Activated naive CD4-positive, alpha-beta T cell treated with anti-CD3 and anti-CD28 coated beads, Interleukin-2, amount 50 U/mL, for 24 hours (primary cell): ENCODE measurements at regions not wholly inside any gene's neighbourhood (a gene's known extent, or its start where the extent isn't known, plus 50 kb on each side); places are given as distances from the start of the nearest gene placed in this dataset.

Experiments used
- H3K27ac Mint-ChIP-seq: one replicate; pipeline ENCODE4 v1.8.0; 2021; ENCODE audit warnings: mild to moderate bottlenecking, mixed read lengths
- H3K27me3 Mint-ChIP-seq: one replicate; pipeline ENCODE4 v1.8.0; 2021; ENCODE audit warnings: mixed read lengths
- H3K36me3 Mint-ChIP-seq: one replicate; pipeline ENCODE4 v1.8.0; 2021; ENCODE audit warnings: mixed read lengths
- H3K4me1 Mint-ChIP-seq: one replicate; pipeline ENCODE4 v1.8.0; 2021; ENCODE audit warnings: mixed read lengths
- H3K4me3 Mint-ChIP-seq: one replicate; pipeline ENCODE4 v1.8.0; 2021; ENCODE audit warnings: mild to moderate bottlenecking, mixed read lengths
- H3K9me3 Mint-ChIP-seq: one replicate; pipeline ENCODE4 v1.8.0; 2021; ENCODE audit warnings: mixed read lengths

- Mint-ChIP-seq H3K27ac (no peak overlapping the region), H3K4me1 (no peaks in the 10 kb centered on the region), H3K9me3 (no peaks in the 10 kb centered on the region), H3K27me3 (no peaks in the 10 kb centered on the region), H3K36me3 (no peaks in the 10 kb centered on the region), H3K4me3 (no peak overlapping the region)
Observed at GRCh38 chr18:41747723-41748242, 207.3 kb upstream of the PIK3C3 start.

DNA sequence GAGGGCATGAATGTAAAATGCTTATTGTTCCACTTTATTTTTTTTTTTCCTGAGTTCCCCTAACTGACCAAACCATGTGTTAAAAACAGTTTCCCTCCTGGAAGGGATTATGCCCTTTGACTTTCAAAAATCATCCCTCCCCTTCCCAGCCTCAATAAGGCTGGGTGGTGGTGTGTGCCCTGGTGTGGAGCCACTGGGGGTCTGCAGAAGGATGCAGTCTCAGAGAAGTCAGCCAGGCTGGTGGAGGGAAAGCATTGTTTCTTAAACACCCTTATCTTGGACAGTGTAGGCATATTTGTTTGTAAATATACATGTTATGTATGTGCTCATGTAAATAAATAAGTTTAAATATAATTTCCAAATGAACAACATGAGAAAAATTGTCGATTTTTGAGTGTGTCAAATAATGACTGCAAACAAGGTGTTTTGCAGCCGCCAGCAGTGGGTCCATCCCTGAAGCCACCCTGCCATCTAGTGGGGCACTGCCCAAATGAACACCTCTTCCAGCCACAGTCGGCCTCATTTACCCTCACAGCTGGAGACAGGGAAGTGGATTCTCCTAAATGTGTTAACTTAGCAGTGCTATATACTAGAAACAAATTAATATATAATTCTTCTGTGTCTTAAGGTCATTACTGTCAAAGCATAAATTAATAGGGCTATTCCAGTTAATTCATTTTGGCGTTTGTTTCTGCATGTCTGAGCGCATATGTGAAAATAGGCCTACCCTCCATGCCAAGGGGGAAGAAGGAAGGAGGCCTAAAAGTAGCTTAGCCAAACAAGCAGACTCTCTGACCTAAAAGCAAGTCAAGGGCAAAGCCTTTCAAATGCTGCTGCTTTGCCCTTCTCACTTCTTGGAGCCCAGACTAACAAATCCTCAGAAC, 209.6 kb upstream of the PIK3C3 start:
- H3K9me3 Mint-ChIP-seq = no peaks in the 10 kb centered on the region
- H3K27me3 Mint-ChIP-seq = no peaks in the 10 kb centered on the region
- no peaks in the 10 kb centered on the region for H3K36me3 Mint-ChIP-seq
- H3K4me3 Mint-ChIP-seq = no peak overlapping the region
- no peak overlapping the region for H3K27ac Mint-ChIP-seq
- H3K4me1 Mint-ChIP-seq = no peaks in the 10 kb centered on the region

GRCh38 chr18:41744421-41745030, 210.5 kb upstream of the PIK3C3 start:
- Mint-ChIP-seq H3K9me3 (no peaks in the 10 kb centered on the region), H3K27me3 (no peaks in the 10 kb centered on the region), H3K27ac (no peak overlapping the region), H3K4me3 (no peak overlapping the region), H3K36me3 (no peaks in the 10 kb centered on the region), H3K4me1 (no peaks in the 10 kb centered on the region)

GRCh38 chr18:41737218-41737617, 217.8 kb upstream of the PIK3C3 start:
- no peaks in the 10 kb centered on the region for H3K27me3 Mint-ChIP-seq
- no peaks in the 10 kb centered on the region for H3K36me3 Mint-ChIP-seq
- H3K4me3 Mint-ChIP-seq = no peak overlapping the region
- no peaks in the 10 kb centered on the region for H3K9me3 Mint-ChIP-seq
- no peak overlapping the region for H3K27ac Mint-ChIP-seq
- no peaks in the 10 kb centered on the region for H3K4me1 Mint-ChIP-seq

GRCh38 chr18:41734917-41735316, 220.1 kb upstream of the PIK3C3 start:
- Mint-ChIP-seq H3K4me1 (no peaks in the 10 kb centered on the region), H3K27ac (no peak overlapping the region), H3K27me3 (no peaks in the 10 kb centered on the region), H3K36me3 (no peaks in the 10 kb centered on the region), H3K4me3 (no peak overlapping the region), H3K9me3 (no peaks in the 10 kb centered on the region)

GRCh38 chr18:41732356-41732755, 222.7 kb upstream of the PIK3C3 start:
- Mint-ChIP-seq H3K36me3 (no peaks in the 10 kb centered on the region), H3K4me1 (no peaks in the 10 kb centered on the region), H3K27me3 (no peaks in the 10 kb centered on the region), H3K4me3 (no peak overlapping the region), H3K9me3 (no peaks in the 10 kb centered on the region), H3K27ac (no peak overlapping the region)

DNA sequence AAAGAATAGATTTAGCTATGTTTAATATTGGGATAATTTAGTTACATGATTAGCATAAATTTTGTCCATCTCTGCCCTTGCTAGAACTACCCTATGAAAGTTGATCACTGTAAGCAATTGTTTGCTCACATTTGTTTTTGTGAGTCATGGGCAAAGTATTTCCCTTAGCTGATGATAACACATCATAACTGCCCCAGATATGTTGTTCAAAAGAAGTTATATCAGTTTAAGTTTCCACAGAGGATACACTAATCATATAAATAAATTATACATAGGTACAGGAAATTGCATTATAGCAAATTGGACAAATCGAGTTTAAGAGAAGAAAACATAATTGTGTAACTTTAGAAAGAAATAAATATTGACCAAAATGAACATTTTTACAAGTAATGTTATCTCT, 223.2 kb upstream of the PIK3C3 start:
- H3K4me3 Mint-ChIP-seq = no peak overlapping the region
- H3K27me3 Mint-ChIP-seq = no peaks in the 10 kb centered on the region
- H3K4me1 Mint-ChIP-seq = no peaks in the 10 kb centered on the region
- H3K36me3 Mint-ChIP-seq = no peaks in the 10 kb centered on the region
- H3K9me3 Mint-ChIP-seq = no peaks in the 10 kb centered on the region
- no peak overlapping the region for H3K27ac Mint-ChIP-seq

- Mint-ChIP-seq H3K27me3 (no peaks in the 10 kb centered on the region), H3K4me1 (no peaks in the 10 kb centered on the region), H3K4me3 (no peak overlapping the region), H3K36me3 (no peaks in the 10 kb centered on the region), H3K9me3 (peaks cover 6% of the 10 kb centered on the region), H3K27ac (no peak overlapping the region)
Observed at GRCh38 chr18:41724195-41724594, 230.8 kb upstream of the PIK3C3 start.

DNA sequence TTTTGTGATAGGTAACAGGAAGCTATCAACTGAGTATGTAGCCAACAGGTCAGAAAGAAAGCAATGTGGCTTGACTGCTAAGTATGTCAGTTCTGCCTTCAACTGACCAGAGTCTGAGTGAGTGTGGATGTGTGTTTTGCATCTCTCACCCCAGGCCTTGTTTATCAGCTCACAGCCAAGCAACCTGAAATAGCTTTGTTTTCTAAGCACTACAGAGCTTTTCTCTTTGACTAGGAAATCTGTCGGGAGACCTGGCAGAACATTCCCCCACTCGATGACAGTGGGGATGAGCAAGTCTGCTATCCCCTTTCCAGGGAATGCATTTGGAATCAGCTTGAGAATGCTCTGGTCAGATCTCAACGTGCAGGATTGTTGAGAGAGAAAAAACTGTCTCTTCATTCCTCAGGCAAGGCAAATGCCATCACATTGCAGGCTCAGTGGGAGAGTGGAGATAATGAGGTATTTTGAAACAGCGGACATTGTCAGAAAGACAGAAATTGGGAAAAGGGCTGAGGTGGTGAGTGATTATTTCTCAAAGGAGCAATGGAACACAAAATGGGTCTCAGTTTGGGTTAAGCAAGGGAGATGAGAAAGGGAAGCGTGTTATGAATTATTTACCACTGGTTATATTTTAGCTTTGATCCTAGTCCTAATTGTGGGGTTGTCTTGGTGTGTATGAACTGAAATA, 233.8 kb upstream of the PIK3C3 start:
- Mint-ChIP-seq H3K4me3 (no peak overlapping the region), H3K27me3 (no peaks in the 10 kb centered on the region), H3K9me3 (peaks cover 6% of the 10 kb centered on the region), H3K27ac (no peak overlapping the region), H3K4me1 (no peaks in the 10 kb centered on the region), H3K36me3 (no peaks in the 10 kb centered on the region)

DNA sequence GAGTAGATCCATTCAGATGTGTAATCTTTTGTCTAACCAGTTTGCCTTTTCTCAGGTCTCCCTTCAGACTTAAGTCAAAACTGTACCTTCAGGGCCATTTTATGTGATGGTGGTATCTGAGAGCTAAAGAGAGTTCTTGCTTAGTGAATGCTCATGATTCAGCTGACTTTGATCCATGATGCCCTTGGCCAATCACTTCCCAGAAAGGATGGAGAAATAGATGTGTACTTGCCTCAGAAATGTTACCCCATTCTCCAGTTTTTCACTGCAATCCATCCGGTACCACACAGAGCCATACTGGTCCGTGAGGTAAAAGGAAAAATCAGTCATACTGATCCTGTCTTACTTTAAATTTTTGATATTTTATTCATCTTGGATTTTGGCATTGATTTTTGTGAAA, 234.8 kb upstream of the PIK3C3 start:
- Mint-ChIP-seq H3K27ac (no peak overlapping the region), H3K36me3 (no peaks in the 10 kb centered on the region), H3K9me3 (peaks cover 10% of the 10 kb centered on the region), H3K4me1 (no peaks in the 10 kb centered on the region), H3K27me3 (no peaks in the 10 kb centered on the region), H3K4me3 (no peak overlapping the region)

GRCh38 chr18:41719808-41720207, 235.2 kb upstream of the PIK3C3 start:
- Mint-ChIP-seq H3K36me3 (no peaks in the 10 kb centered on the region), H3K27me3 (no peaks in the 10 kb centered on the region), H3K4me3 (no peak overlapping the region), H3K27ac (no peak overlapping the region), H3K9me3 (peaks cover 13% of the 10 kb centered on the region), H3K4me1 (no peaks in the 10 kb centered on the region)

DNA sequence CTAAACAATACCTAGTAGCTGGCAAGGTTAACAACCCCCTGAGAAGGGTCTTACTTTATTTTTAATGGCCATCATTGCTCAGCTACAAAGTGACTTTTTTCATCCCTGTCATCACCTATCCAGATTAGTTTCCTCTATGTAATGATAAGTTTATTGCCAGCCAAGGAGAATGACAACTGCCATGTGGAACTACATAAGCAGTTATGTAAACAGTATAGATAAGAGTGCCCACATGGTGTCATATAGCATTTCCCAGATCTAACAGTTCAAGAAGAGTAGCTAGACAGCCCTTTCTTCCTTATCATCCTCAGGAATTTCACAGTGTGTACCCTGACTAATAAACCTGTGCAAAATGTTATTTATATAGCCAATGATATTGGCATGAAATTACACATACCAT, 240.2 kb upstream of the PIK3C3 start:
- no peaks in the 10 kb centered on the region for H3K36me3 Mint-ChIP-seq
- H3K27me3 Mint-ChIP-seq = no peaks in the 10 kb centered on the region
- H3K9me3 Mint-ChIP-seq = peaks cover 7% of the 10 kb centered on the region
- H3K27ac Mint-ChIP-seq = no peak overlapping the region
- no peak overlapping the region for H3K4me3 Mint-ChIP-seq
- no peaks in the 10 kb centered on the region for H3K4me1 Mint-ChIP-seq

- H3K9me3 Mint-ChIP-seq = peaks cover 7% of the 10 kb centered on the region
- H3K4me3 Mint-ChIP-seq = no peak overlapping the region
- no peak overlapping the region for H3K27ac Mint-ChIP-seq
- no peaks in the 10 kb centered on the region for H3K27me3 Mint-ChIP-seq
- H3K4me1 Mint-ChIP-seq = no peaks in the 10 kb centered on the region
- H3K36me3 Mint-ChIP-seq = no peaks in the 10 kb centered on the region
Observed at GRCh38 chr18:41713969-41714825, 240.8 kb upstream of the PIK3C3 start.

GRCh38 chr18:41706301-41706700, 248.7 kb upstream of the PIK3C3 start:
- no peak overlapping the region for H3K27ac Mint-ChIP-seq
- H3K27me3 Mint-ChIP-seq = no peaks in the 10 kb centered on the region

More at GRCh38 chr18:41706301-41706700, 248.7 kb upstream of the PIK3C3 start:
- H3K9me3 Mint-ChIP-seq = peaks cover 5% of the 10 kb centered on the region
- H3K36me3 Mint-ChIP-seq = no peaks in the 10 kb centered on the region
- H3K4me1 Mint-ChIP-seq = no peaks in the 10 kb centered on the region
- no peak overlapping the region for H3K4me3 Mint-ChIP-seq
